ENCODE measurements at regions not wholly inside any gene's neighbourhood (a gene's known extent, or its start where the extent isn't known, plus 50 kb on each side); places are given as distances from the start of the nearest gene placed in this dataset.

DNA sequence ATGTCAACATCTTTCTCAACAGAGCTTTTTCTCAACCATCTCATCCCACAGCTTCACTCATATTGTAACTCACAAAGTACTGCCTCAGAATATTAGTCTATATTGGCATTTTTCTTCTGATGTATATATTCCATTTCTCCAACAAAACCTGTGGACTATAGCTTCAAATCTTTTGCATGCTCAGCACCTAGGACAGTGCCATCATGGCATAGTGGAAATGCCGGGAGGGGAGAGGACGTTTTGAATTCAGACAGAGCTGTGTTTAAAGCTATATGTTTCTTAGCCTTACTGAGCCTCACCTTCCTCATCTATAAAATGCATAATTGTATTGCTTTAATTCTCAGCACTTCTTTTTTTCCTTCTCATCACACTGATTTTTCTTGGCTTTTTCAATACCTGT is 452.6 kb downstream of the GALC start:
- Histone ChIP-seq H3K36me3 (replicated peaks in 1 of 2; ENCODE audit: control insufficient read depth in 1 of 2, insufficient read depth in 2 of 2, low read length in 2 of 2) (no peaks in the 10 kb centered on the region), H2AFZ (ENCODE audit: low read length) (no peak overlapping the region), H4K20me1 (ENCODE audit: insufficient read depth, low read length) (no peaks in the 10 kb centered on the region), H3K4me2 (ENCODE audit: low read depth, low read length) (no peak overlapping the region), H3K27ac (ENCODE audit: extremely low read length, insufficient read depth, low read length) (no peak overlapping the region), H3K79me2 (ENCODE audit: insufficient read depth, low read length) (no peaks in the 10 kb centered on the region), H3K9ac (ENCODE audit: insufficient read depth, low read depth, low read length) (no peak overlapping the region), H3K27me3 (ENCODE audit: control insufficient read depth in 1 of 2, insufficient read depth in 2 of 2, low read length in 2 of 2) (no peaks in the 10 kb centered on the region), H3K9me3 (ENCODE audit: low read length) (peaks cover 68% of the 10 kb centered on the region), H3K4me1 (ENCODE audit: insufficient read depth, low read length) (no peaks in the 10 kb centered on the region), H3K4me3 (replicated peaks in 1 of 3; ENCODE audit: insufficient read depth in 1 of 3, low read depth in 2 of 3, low read length in 3 of 3) (no peak overlapping the region)
- ATAC-seq (no peak), FAIRE-seq (no peak), DNase-seq (ENCODE audit: low spot score) (no peak)
- TF ChIP-seq BATF2 (CRISPR knock-in tag; IDR thresholded peaks at IDR 0.05) (no peak), MXI1 (IDR thresholded peaks at IDR 0.05; ENCODE audit: borderline replicate concordance, low read depth, low read length) (no peak), HNRNPH1 (optimal IDR thresholded peaks at IDR 0.05; ENCODE audit: low read depth, low read length) (no peak), PRPF4 (IDR thresholded peaks at IDR 0.05; ENCODE audit: low read depth, low read length, poor library complexity, severe bottlenecking) (no peak)
- TF ChIP-seq, protein P1, sequence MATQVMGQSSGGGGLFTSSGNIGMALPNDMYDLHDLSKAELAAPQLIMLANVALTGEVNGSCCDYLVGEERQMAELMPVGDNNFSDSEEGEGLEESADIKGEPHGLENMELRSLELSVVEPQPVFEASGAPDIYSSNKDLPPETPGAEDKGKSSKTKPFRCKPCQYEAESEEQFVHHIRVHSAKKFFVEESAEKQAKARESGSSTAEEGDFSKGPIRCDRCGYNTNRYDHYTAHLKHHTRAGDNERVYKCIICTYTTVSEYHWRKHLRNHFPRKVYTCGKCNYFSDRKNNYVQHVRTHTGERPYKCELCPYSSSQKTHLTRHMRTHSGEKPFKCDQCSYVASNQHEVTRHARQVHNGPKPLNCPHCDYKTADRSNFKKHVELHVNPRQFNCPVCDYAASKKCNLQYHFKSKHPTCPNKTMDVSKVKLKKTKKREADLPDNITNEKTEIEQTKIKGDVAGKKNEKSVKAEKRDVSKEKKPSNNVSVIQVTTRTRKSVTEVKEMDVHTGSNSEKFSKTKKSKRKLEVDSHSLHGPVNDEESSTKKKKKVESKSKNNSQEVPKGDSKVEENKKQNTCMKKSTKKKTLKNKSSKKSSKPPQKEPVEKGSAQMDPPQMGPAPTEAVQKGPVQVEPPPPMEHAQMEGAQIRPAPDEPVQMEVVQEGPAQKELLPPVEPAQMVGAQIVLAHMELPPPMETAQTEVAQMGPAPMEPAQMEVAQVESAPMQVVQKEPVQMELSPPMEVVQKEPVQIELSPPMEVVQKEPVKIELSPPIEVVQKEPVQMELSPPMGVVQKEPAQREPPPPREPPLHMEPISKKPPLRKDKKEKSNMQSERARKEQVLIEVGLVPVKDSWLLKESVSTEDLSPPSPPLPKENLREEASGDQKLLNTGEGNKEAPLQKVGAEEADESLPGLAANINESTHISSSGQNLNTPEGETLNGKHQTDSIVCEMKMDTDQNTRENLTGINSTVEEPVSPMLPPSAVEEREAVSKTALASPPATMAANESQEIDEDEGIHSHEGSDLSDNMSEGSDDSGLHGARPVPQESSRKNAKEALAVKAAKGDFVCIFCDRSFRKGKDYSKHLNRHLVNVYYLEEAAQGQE (IDR thresholded peaks at IDR 0.05; ENCODE audit: borderline replicate concordance in 1 of 2, low read depth in 1 of 2, low read length in 2 of 2): peak in 1 of 2 experiments; percentile 41; a peak in 1 of 4 replicates
- TF ChIP-seq, protein P2, sequence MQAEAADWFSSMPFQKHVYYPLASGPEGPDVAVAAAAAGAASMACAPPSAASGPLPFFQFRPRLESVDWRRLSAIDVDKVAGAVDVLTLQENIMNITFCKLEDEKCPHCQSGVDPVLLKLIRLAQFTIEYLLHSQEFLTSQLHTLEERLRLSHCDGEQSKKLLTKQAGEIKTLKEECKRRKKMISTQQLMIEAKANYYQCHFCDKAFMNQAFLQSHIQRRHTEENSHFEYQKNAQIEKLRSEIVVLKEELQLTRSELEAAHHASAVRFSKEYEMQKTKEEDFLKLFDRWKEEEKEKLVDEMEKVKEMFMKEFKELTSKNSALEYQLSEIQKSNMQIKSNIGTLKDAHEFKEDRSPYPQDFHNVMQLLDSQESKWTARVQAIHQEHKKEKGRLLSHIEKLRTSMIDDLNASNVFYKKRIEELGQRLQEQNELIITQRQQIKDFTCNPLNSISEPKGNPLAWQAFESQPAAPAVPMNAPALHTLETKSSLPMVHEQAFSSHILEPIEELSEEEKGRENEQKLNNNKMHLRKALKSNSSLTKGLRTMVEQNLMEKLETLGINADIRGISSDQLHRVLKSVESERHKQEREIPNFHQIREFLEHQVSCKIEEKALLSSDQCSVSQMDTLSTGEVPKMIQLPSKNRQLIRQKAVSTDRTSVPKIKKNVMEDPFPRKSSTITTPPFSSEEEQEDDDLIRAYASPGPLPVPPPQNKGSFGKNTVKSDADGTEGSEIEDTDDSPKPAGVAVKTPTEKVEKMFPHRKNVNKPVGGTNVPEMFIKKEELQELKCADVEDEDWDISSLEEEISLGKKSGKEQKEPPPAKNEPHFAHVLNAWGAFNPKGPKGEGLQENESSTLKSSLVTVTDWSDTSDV (CRISPR knock-in tag; IDR thresholded peaks at IDR 0.05): no peak
- TF ChIP-seq, protein P3, sequence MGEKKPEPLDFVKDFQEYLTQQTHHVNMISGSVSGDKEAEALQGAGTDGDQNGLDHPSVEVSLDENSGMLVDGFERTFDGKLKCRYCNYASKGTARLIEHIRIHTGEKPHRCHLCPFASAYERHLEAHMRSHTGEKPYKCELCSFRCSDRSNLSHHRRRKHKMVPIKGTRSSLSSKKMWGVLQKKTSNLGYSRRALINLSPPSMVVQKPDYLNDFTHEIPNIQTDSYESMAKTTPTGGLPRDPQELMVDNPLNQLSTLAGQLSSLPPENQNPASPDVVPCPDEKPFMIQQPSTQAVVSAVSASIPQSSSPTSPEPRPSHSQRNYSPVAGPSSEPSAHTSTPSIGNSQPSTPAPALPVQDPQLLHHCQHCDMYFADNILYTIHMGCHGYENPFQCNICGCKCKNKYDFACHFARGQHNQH (CRISPR knock-in tag; IDR thresholded peaks at IDR 0.05): no peak
- WGBS (ENCODE audit: low lambda C conversion rate): 0% methylated on average over 2 of the region's 2 CpGs
- in situ Hi-C loops (cut with HindIII; ENCODE audit: extremely low pct_ligation_motif_present, low pct_unique_long_range_greater_than_20kb): no loop called here
- CTCF ChIA-PET (ENCODE audit: low intra/inter-chr PET ratio, low total read pairs): no interaction called here
- BruUV-seq (replicated peaks): no TSS peak
- intact Hi-C loops (cut with micrococcal nuclease; ENCODE audit: unreplicated experiment): no loop called here
- POLR2A ChIA-PET: no interaction called here
